ENCODE measurements at regions not wholly inside any gene's neighbourhood (a gene's known extent, or its start where the extent isn't known, plus 50 kb on each side); places are given as distances from the start of the nearest gene placed in this dataset.

GRCh38 chr5:141786700-141787099 lies 91.5 kb downstream of the PCDH1 start:
- Histone ChIP-seq H4K20me1 (ENCODE audit: insufficient read depth) (no peaks in the 10 kb centered on the region), H3K36me3 (ENCODE audit: control insufficient read depth in 1 of 2, insufficient read depth in 2 of 2, low read length in 2 of 2) (no peaks in the 10 kb centered on the region), H2AFZ (ENCODE audit: low read depth, low read length, poor library complexity, severe bottlenecking) (no peak overlapping the region), H3K4me3 (replicated peaks in 1 of 2; ENCODE audit: low read depth in 1 of 2, low read length in 2 of 2) (no peak overlapping the region), H3K9me3 (ENCODE audit: control insufficient read depth in 1 of 2, insufficient read depth in 1 of 2, low read depth in 1 of 2, low read length in 2 of 2) (no peaks in the 10 kb centered on the region), H3K9me2 (ENCODE audit: insufficient read depth) (no peaks in the 10 kb centered on the region), H3K27ac (ENCODE audit: low read depth, low read length) (no peak overlapping the region), H3K27me3 (ENCODE audit: insufficient read depth, low read length) (peaks cover 6% of the 10 kb centered on the region; the same call in 1 of the 2 replicates), H3K4me2 (ENCODE audit: low read length) (no peak overlapping the region), H3K4me1 (ENCODE audit: control insufficient read depth in 1 of 2, insufficient read depth in 2 of 2, low read length in 2 of 2) (peaks cover 5 to 17% of the 10 kb centered on the region in 2 experiments), H3K9ac (ENCODE audit: low read length) (no peak overlapping the region), H3K79me2 (ENCODE audit: insufficient read depth, low read length) (no peaks in the 10 kb centered on the region)
- intact Hi-C loops (cut with micrococcal nuclease) = no loop called here
- ATAC-seq (no peak), DNase-seq (ENCODE audit: low read depth, low spot score) (no peak)
- RAD21 ChIA-PET (ENCODE audit: low non-redundant PET in 1 of 2, low total read pairs in 2 of 2, uncharacterized antibody in 2 of 2, unreplicated experiment in 2 of 2) = no interaction called here
- no TSS peak for BruUV-seq (replicated peaks)
- TF ChIP-seq YY1 (IDR thresholded peaks at IDR 0.05; ENCODE audit: extremely low read depth, insufficient replicate concordance, low read depth, low read length) = no peak
- TF ChIP-seq RAD21 (IDR thresholded peaks at IDR 0.05; ENCODE audit: low read depth) = no peak
- no peak for TF ChIP-seq ZBTB33 (IDR thresholded peaks at IDR 0.05; ENCODE audit: extremely low read depth, insufficient replicate concordance, low read length)
- TF ChIP-seq TCF7L2 (IDR thresholded peaks at IDR 0.05; ENCODE audit: borderline replicate concordance, extremely low read depth, insufficient read depth, insufficient read length) = no peak
- no peak for TF ChIP-seq ELF1 (IDR thresholded peaks at IDR 0.05; ENCODE audit: borderline replicate concordance, low read depth)
- TF ChIP-seq FOSL1 (IDR thresholded peaks at IDR 0.05; ENCODE audit: low read depth) = no peak
- TF ChIP-seq SRF (IDR thresholded peaks at IDR 0.05; ENCODE audit: low read depth) = no peak
- TF ChIP-seq CEBPB (IDR thresholded peaks at IDR 0.05; ENCODE audit: low read depth) = no peak
- TF ChIP-seq POLR2A (IDR thresholded peaks at IDR 0.05; ENCODE audit: borderline replicate concordance, extremely low read depth, insufficient read depth, insufficient read length) = no peak
- no peak for TF ChIP-seq JUND (IDR thresholded peaks at IDR 0.05)
- TF ChIP-seq MAX (IDR thresholded peaks at IDR 0.05) = no peak
- no peak for TF ChIP-seq SIN3A (IDR thresholded peaks at IDR 0.05; ENCODE audit: low read depth)
- TF ChIP-seq REST (IDR thresholded peaks at IDR 0.05; ENCODE audit: low read depth) = no peak
- no peak for TF ChIP-seq CTCF (IDR thresholded peaks at IDR 0.05 in 2 of 3, conservative IDR thresholded peaks at IDR 0.05 in 1 of 3; ENCODE audit: borderline replicate concordance in 1 of 3, insufficient read depth in 1 of 3, low read depth in 2 of 3, low read length in 2 of 3)
- no peak for TF ChIP-seq POLR2AphosphoS5 (IDR thresholded peaks at IDR 0.05; ENCODE audit: low read depth, low read length)
- no peak for TF ChIP-seq ATF3 (IDR thresholded peaks at IDR 0.05)
- TF ChIP-seq EZH2phosphoT487 (IDR thresholded peaks at IDR 0.05; ENCODE audit: borderline replicate concordance) = no peak
- no peak for TF ChIP-seq CBX3 (IDR thresholded peaks at IDR 0.05; ENCODE audit: low read depth)
- no peak for TF ChIP-seq SP1 (IDR thresholded peaks at IDR 0.05; ENCODE audit: low read depth)
- TF ChIP-seq EGR1 (IDR thresholded peaks at IDR 0.05; ENCODE audit: low read depth) = no peak
- CTCF ChIA-PET = no interaction called here
- POLR2A ChIA-PET = no interaction called here

All from HCT116 (cell line).